Neural cell (in vitro differentiated cells): ENCODE measurements at regions not wholly inside any gene's neighbourhood (a gene's known extent, or its start where the extent isn't known, plus 50 kb on each side); places are given as distances from the start of the nearest gene placed in this dataset.

Experiments
- H2AFZ ChIP-seq: fragments of 200-600, 300-800 bp; sonication (generic), shearing (Covaris generic); 2 replicates; pipeline ENCODE4 v1.6.0; 2014; ENCODE audit warnings: low read depth, mild to moderate bottlenecking, antibody characterized with exemption, low read length, moderate library complexity
- H3F3A ChIP-seq: fragments of 200-600 bp; shearing (Covaris generic); 2 replicates; pipeline ENCODE4 v1.6.1; 2016; ENCODE audit warnings: mild to moderate bottlenecking, moderate library complexity, mixed read lengths, antibody characterized with exemption, low read length; ENCODE audit not compliant: insufficient read depth, poor library complexity, severe bottlenecking
- H3K27ac ChIP-seq: fragments of 200-600, 300-800 bp; sonication (generic), shearing (Covaris generic); 2 replicates; pipeline ENCODE4 v1.5.1; 2014; ENCODE audit warnings: mild to moderate bottlenecking, low read length, moderate library complexity
- H3K27me3 ChIP-seq: fragments of 300-800, 200-600 bp; sonication (generic), shearing (Covaris generic); 2 replicates; pipeline ENCODE4 v1.6.0; 2014; ENCODE audit warnings: mild to moderate bottlenecking, low read depth, low read length, moderate library complexity; ENCODE audit not compliant: insufficient read depth
- H3K36me3 ChIP-seq: fragments of 300-800, 200-600 bp; sonication (generic), shearing (Covaris generic); 2 replicates; pipeline ENCODE4 v1.5.1; 2014; ENCODE audit warnings: mild to moderate bottlenecking, antibody characterized with exemption, low read length, moderate library complexity; ENCODE audit not compliant: insufficient read depth
- H3K4me2 ChIP-seq: fragments of 300-800, 200-600 bp; sonication (generic), shearing (Covaris generic); 2 replicates; pipeline ENCODE4 v1.6.0; 2014; ENCODE audit warnings: mild to moderate bottlenecking, low read length
- H3K4me3 ChIP-seq: fragments of 300-800, 200-600 bp; sonication (generic), shearing (Covaris generic); 2 replicates; pipeline ENCODE4 v1.5.1; 2014; ENCODE audit warnings: mild to moderate bottlenecking, low read length, moderate library complexity
- H3K79me2 ChIP-seq: fragments of 200-600 bp; shearing (Covaris generic); replicated peaks from 2 replicates; pipeline ENCODE4 v1.6.0; 2014; ENCODE audit warnings: mild to moderate bottlenecking, low read length, moderate library complexity; ENCODE audit not compliant: insufficient read depth
- H3K9ac ChIP-seq: fragments of 300-800, 200-600 bp; sonication (generic), shearing (Covaris generic); 2 replicates; pipeline ENCODE4 v1.6.1; 2016; ENCODE audit warnings: mild to moderate bottlenecking, low read length, mixed read lengths
- H3K9me2 ChIP-seq: fragments of 200-600 bp; shearing (Covaris generic); 2 replicates; pipeline ENCODE4 v1.6.1; 2016; ENCODE audit warnings: mild to moderate bottlenecking, low read length, mixed read lengths; ENCODE audit not compliant: insufficient read depth
- H3K9me3 ChIP-seq: fragments of 200-600, 300-800 bp; sonication (generic), shearing (Covaris generic); 2 replicates; pipeline ENCODE4 v1.6.1; 2016; ENCODE audit warnings: mild to moderate bottlenecking, mixed run types, low read length, moderate library complexity, mixed read lengths
- H4K20me1 ChIP-seq: fragments of 200-600 bp; shearing (Covaris generic); 2 replicates; pipeline ENCODE4 v1.6.1; 2016; ENCODE audit warnings: mild to moderate bottlenecking, mixed run types; ENCODE audit not compliant: insufficient read depth
- CTCF ChIP-seq: fragments of 450-650 bp; IDR thresholded peaks from 2 replicates; pipeline ENCODE4 v1.5.1; 2014; ENCODE audit warnings: antibody characterized with exemption, mild to moderate bottlenecking, moderate library complexity; ENCODE audit not compliant: poor library complexity, severe bottlenecking
- EP300 ChIP-seq: fragments of 450-650 bp; conservative IDR thresholded peaks from 2 replicates; pipeline ENCODE4 v1.6.1; 2014; ENCODE audit warnings: antibody characterized with exemption, mild to moderate bottlenecking, moderate library complexity; ENCODE audit not compliant: poor library complexity, severe bottlenecking
- EZH2 ChIP-seq: fragments of 200-600, 300-800 bp; shearing (Covaris generic), sonication (generic); IDR thresholded peaks from 2 replicates; pipeline ENCODE4 v1.6.1; 2014; ENCODE audit warnings: antibody characterized with exemption, low read length, borderline replicate concordance, mild to moderate bottlenecking; ENCODE audit not compliant: insufficient read depth, poor library complexity, severe bottlenecking
- MXI1 ChIP-seq: fragments of 450-650 bp; conservative IDR thresholded peaks from 2 replicates; pipeline ENCODE4 v1.6.1; 2014; ENCODE audit warnings: antibody characterized with exemption, mild to moderate bottlenecking; ENCODE audit not compliant: poor library complexity, severe bottlenecking
- POLR2AphosphoS5 ChIP-seq: IDR thresholded peaks from 2 replicates; pipeline ENCODE4 v1.6.1; 2012
- RAD21 ChIP-seq: fragments of 450-650 bp; conservative IDR thresholded peaks from 2 replicates; pipeline ENCODE4 v1.6.1; 2014; ENCODE audit warnings: antibody characterized with exemption, mild to moderate bottlenecking, moderate library complexity
- REST ChIP-seq: IDR thresholded peaks from 2 replicates; pipeline ENCODE4 v1.6.1; 2012; ENCODE audit warnings: borderline replicate concordance
- SMC3 ChIP-seq: fragments of 450-650 bp; conservative IDR thresholded peaks from 2 replicates; pipeline ENCODE4 v1.6.1; 2014; ENCODE audit warnings: antibody characterized with exemption, mild to moderate bottlenecking, moderate library complexity; ENCODE audit not compliant: poor library complexity
- TAF1 ChIP-seq: IDR thresholded peaks from 2 replicates; pipeline ENCODE4 v1.6.1; 2012; ENCODE audit warnings: low read depth

GRCh38 chr2:194621945-194622344, 1035.1 kb upstream of the SLC39A10 start:
- Histone ChIP-seq H3K9me3 (no peaks in the 10 kb centered on the region), H3K27me3 (no peaks in the 10 kb centered on the region), H3K27ac (no peak overlapping the region), H3K9me2 (no peaks in the 10 kb centered on the region), H3K4me2 (no peak overlapping the region), H3F3A (no peaks in the 10 kb centered on the region), H3K4me3 (no peak overlapping the region), H3K9ac (no peak overlapping the region), H2AFZ (no peak overlapping the region), H3K79me2 (no peaks in the 10 kb centered on the region), H4K20me1 (no peaks in the 10 kb centered on the region), H3K36me3 (no peaks in the 10 kb centered on the region)
- TF ChIP-seq REST (no peak), RAD21 (no peak), POLR2AphosphoS5 (no peak), TAF1 (no peak), EZH2 (no peak)

- Histone ChIP-seq H3K9me2 (no peaks in the 10 kb centered on the region), H3K79me2 (no peaks in the 10 kb centered on the region), H3K4me3 (no peak overlapping the region), H3K27me3 (no peaks in the 10 kb centered on the region), H3K9ac (no peak overlapping the region), H3K36me3 (no peaks in the 10 kb centered on the region), H3K9me3 (no peaks in the 10 kb centered on the region), H3K4me2 (no peak overlapping the region), H3F3A (no peaks in the 10 kb centered on the region), H4K20me1 (no peaks in the 10 kb centered on the region), H2AFZ (no peak overlapping the region), H3K27ac (no peak overlapping the region)
- TF ChIP-seq SMC3, result no peak
- no peak for TF ChIP-seq EP300
- no peak for TF ChIP-seq EZH2
- no peak for TF ChIP-seq CTCF
- no peak for TF ChIP-seq MXI1
- TF ChIP-seq POLR2AphosphoS5, result no peak
- TF ChIP-seq TAF1, result no peak
- no peak for TF ChIP-seq RAD21
- no peak for TF ChIP-seq REST
These were observed 1037.7 kb upstream of the SLC39A10 start for GRCh38 chr2:194619366-194619765.
